HG03060 (cell line): ENCODE measurements at regions not wholly inside any gene's neighbourhood (a gene's known extent, or its start where the extent isn't known, plus 50 kb on each side); places are given as distances from the start of the nearest gene placed in this dataset.

Experiments
- ATAC-seq: cut with Tn5 transposase; IDR thresholded peaks from one replicate; pipeline ENCODE4 v1.9.1; 2021; ENCODE audit warnings: low read depth, moderate number of reproducible peaks; ENCODE audit not compliant: unreplicated experiment

GRCh38 chr6:16871047-16871446 is 109.8 kb upstream of the ATXN1 start:
- no peak for ATAC-seq

- ATAC-seq = no peak
These were observed 107.7 kb upstream of the ATXN1 start for GRCh38 chr6:16868968-16869367.

GRCh38 chr6:16857969-16858592 is 96.8 kb upstream of the ATXN1 start:
- no peak for ATAC-seq

- peak; percentile 35 for ATAC-seq
These were observed 94.2 kb upstream of the ATXN1 start for GRCh38 chr6:16855460-16855859.

GRCh38 chr6:16854986-16855385 is 93.7 kb upstream of the ATXN1 start:
- ATAC-seq = peak; percentile 66

- no peak for ATAC-seq
These were observed 91.4 kb upstream of the ATXN1 start for GRCh38 chr6:16852671-16853070.

- no peak for ATAC-seq
These were observed 90.5 kb upstream of the ATXN1 start for GRCh38 chr6:16851758-16852157.

GRCh38 chr6:16851044-16851540 is 89.8 kb upstream of the ATXN1 start:
- ATAC-seq = no peak

- no peak for ATAC-seq
These were observed 89.4 kb upstream of the ATXN1 start for GRCh38 chr6:16850681-16851026.

GRCh38 chr6:16849988-16850680 is 88.9 kb upstream of the ATXN1 start:
- ATAC-seq = no peak

GRCh38 chr6:16849280-16849987 is 88.2 kb upstream of the ATXN1 start:
- no peak for ATAC-seq

GRCh38 chr6:16846399-16846778 is 85.1 kb upstream of the ATXN1 start:
- no peak for ATAC-seq

- no peak for ATAC-seq
These were observed 82.9 kb upstream of the ATXN1 start for GRCh38 chr6:16844183-16844582.

GRCh38 chr6:16842676-16843075 is 81.4 kb upstream of the ATXN1 start:
- ATAC-seq = no peak

- ATAC-seq = no peak
These were observed 80.0 kb upstream of the ATXN1 start for GRCh38 chr6:16841241-16841640.

- no peak for ATAC-seq
These were observed 79.5 kb upstream of the ATXN1 start for GRCh38 chr6:16840725-16841124.

- ATAC-seq = no peak
These were observed 79.0 kb upstream of the ATXN1 start for GRCh38 chr6:16840291-16840690.

- no peak for ATAC-seq
These were observed 78.4 kb upstream of the ATXN1 start for GRCh38 chr6:16839631-16840179.

GRCh38 chr6:16837217-16837972 is 76.1 kb upstream of the ATXN1 start:
- no peak for ATAC-seq

- peak; percentile 60 for ATAC-seq
These were observed 75.1 kb upstream of the ATXN1 start for GRCh38 chr6:16836144-16836981.
